Right lobe of liver (tissue), 4 donors: ENCODE measurements at regions not wholly inside any gene's neighbourhood (a gene's known extent, or its start where the extent isn't known, plus 50 kb on each side); places are given as distances from the start of the nearest gene placed in this dataset.

ENCODE experiments used
- CTCF ChIP-seq, 4 donors: fragments of 200-600 bp in 3 of 4; fragments of 450-650 bp in 1 of 4; IDR thresholded peaks; one replicate each; pipeline versions ENCODE4 v1.5.1 to v1.8.0; 2016 to 2022; ENCODE audit warnings: antibody characterized with exemption in 4 of 4, mild to moderate bottlenecking in 2 of 4
- POLR2A ChIP-seq: fragments of 450-650 bp; IDR thresholded peaks from one replicate; pipeline ENCODE4 v1.6.1; 2017; ENCODE audit warnings: antibody characterized with exemption, mild to moderate bottlenecking
- donor health status: DM: no; HTN: no; CAD: no.
- donor health status: DM: no; HTN: no; CAD: no.
- donor health status: DM: no; HTN: yes; CAD: no.

GRCh38 chr18:56538746-56539145 lies 99.6 kb downstream of the TXNL1 start:
- TF ChIP-seq CTCF (IDR thresholded peaks at IDR 0.05) (no peak), POLR2A (no peak)
